Left ventricle myocardium inferior (tissue), 1 donor: ENCODE measurements at regions not wholly inside any gene's neighbourhood (a gene's known extent, or its start where the extent isn't known, plus 50 kb on each side); places are given as distances from the start of the nearest gene placed in this dataset.
A peak's percentile ranks its signal among the peaks of the same experiment; 100 is the strongest.

Experiments
- DNase-seq: peaks from one replicate; pipeline ENCODE4 v3.0.0-alpha.2; 2020
- H3K27ac ChIP-seq: fragments of 200-600 bp; replicated peaks from 2 replicates; pipeline ENCODE4 v1.8.0; 2021
- H3K27me3 ChIP-seq: fragments of 200-600 bp; 2 replicates; pipeline ENCODE4 v1.8.0; 2021; ENCODE audit warnings: low read depth
- H3K36me3 ChIP-seq: fragments of 200-600 bp; 2 replicates; pipeline ENCODE4 v1.8.0; 2021
- H3K4me1 ChIP-seq: fragments of 200-600 bp; 2 replicates; pipeline ENCODE4 v1.8.0; 2021
- H3K4me3 ChIP-seq: fragments of 200-600 bp; 2 replicates; pipeline ENCODE4 v1.8.0; 2021; ENCODE audit warnings: mild to moderate bottlenecking, moderate library complexity
- H3K9me3 ChIP-seq: fragments of 200-600 bp; replicated peaks from 2 replicates; pipeline ENCODE4 v1.8.0; 2021
- CTCF ChIP-seq: fragments of 200-600 bp; IDR thresholded peaks from 2 replicates; pipeline ENCODE4 v1.8.0; 2021; ENCODE audit warnings: antibody characterized with exemption, mild to moderate bottlenecking, borderline replicate concordance
- intact Hi-C: fragments of 100-400 bp; cut with micrococcal nuclease; formaldehyde crosslinking; loops from one replicate; pipeline ENCODE4 v1.11.0; 2022
- donor health status: DM: no; HTN: yes; CAD: no; lungs with severe emphysema.

- DNase-seq = no peak
- H3K27ac ChIP-seq = no peak overlapping the region
- no peaks in the 10 kb centered on the region for H3K36me3 ChIP-seq
- H3K27me3 ChIP-seq = no peaks in the 10 kb centered on the region
- TF ChIP-seq CTCF = no peak
- H3K4me3 ChIP-seq = no peak overlapping the region
- H3K4me1 ChIP-seq = no peaks in the 10 kb centered on the region
- intact Hi-C loops = no loop called here
- H3K9me3 ChIP-seq = peaks cover 3% of the 10 kb centered on the region
Observed at GRCh38 chr5:143952809-143953208, 140.8 kb downstream of the HMHB1 start.

GRCh38 chr5:143953851-143954250 lies 141.9 kb downstream of the HMHB1 start:
- intact Hi-C loops = no loop called here
- no peak for DNase-seq
- TF ChIP-seq CTCF = no peak
- H3K4me3 ChIP-seq = no peak overlapping the region
- H3K4me1 ChIP-seq = no peaks in the 10 kb centered on the region
- no peaks in the 10 kb centered on the region for H3K27me3 ChIP-seq
- no peaks in the 10 kb centered on the region for H3K9me3 ChIP-seq
- H3K36me3 ChIP-seq = no peaks in the 10 kb centered on the region
- H3K27ac ChIP-seq = no peak overlapping the region

- no peak for TF ChIP-seq CTCF
- intact Hi-C loops = no loop called here
- Histone ChIP-seq H3K27ac (peak overlapping the region; percentile 25), H3K36me3 (no peaks in the 10 kb centered on the region), H3K9me3 (no peaks in the 10 kb centered on the region), H3K27me3 (no peaks in the 10 kb centered on the region), H3K4me1 (no peaks in the 10 kb centered on the region), H3K4me3 (no peak overlapping the region)
- peak; percentile 15 for DNase-seq
Observed at GRCh38 chr5:143955141-143955540, 143.2 kb downstream of the HMHB1 start.

- intact Hi-C loops = no loop called here
- H3K4me3 ChIP-seq = no peak overlapping the region
- H3K9me3 ChIP-seq = no peaks in the 10 kb centered on the region
- H3K4me1 ChIP-seq = no peaks in the 10 kb centered on the region
- no peak overlapping the region for H3K27ac ChIP-seq
- no peak for DNase-seq
- H3K27me3 ChIP-seq = no peaks in the 10 kb centered on the region
- no peaks in the 10 kb centered on the region for H3K36me3 ChIP-seq
- TF ChIP-seq CTCF = peak; percentile 22
Observed at GRCh38 chr5:143957455-143957854, 145.5 kb downstream of the HMHB1 start.

- no peaks in the 10 kb centered on the region for H3K27me3 ChIP-seq
- no peak for DNase-seq
- no peaks in the 10 kb centered on the region for H3K4me1 ChIP-seq
- intact Hi-C loops = loop anchor here (10.0 kb wide), 1 partner anchor 547 kb away; no protein-coding TSS in a partner anchor
- TF ChIP-seq CTCF = no peak
- no peak overlapping the region for H3K4me3 ChIP-seq
- no peak overlapping the region for H3K27ac ChIP-seq
- H3K36me3 ChIP-seq = no peaks in the 10 kb centered on the region
- no peaks in the 10 kb centered on the region for H3K9me3 ChIP-seq
Observed at GRCh38 chr5:143962201-143962600, 150.2 kb downstream of the HMHB1 start.

- Histone ChIP-seq H3K4me3 (no peak overlapping the region), H3K27me3 (no peaks in the 10 kb centered on the region), H3K36me3 (no peaks in the 10 kb centered on the region), H3K9me3 (no peaks in the 10 kb centered on the region), H3K4me1 (no peaks in the 10 kb centered on the region), H3K27ac (no peak overlapping the region)
- no peak for TF ChIP-seq CTCF
- DNase-seq = no peak
- intact Hi-C loops = loop anchor here (10.0 kb wide), 1 partner anchor 550 kb away; no protein-coding TSS in a partner anchor
Observed at GRCh38 chr5:143964919-143965318, 153.0 kb downstream of the HMHB1 start.
